ENCODE measurements at regions not wholly inside any gene's neighbourhood (a gene's known extent, or its start where the extent isn't known, plus 50 kb on each side); places are given as distances from the start of the nearest gene placed in this dataset.

DNA sequence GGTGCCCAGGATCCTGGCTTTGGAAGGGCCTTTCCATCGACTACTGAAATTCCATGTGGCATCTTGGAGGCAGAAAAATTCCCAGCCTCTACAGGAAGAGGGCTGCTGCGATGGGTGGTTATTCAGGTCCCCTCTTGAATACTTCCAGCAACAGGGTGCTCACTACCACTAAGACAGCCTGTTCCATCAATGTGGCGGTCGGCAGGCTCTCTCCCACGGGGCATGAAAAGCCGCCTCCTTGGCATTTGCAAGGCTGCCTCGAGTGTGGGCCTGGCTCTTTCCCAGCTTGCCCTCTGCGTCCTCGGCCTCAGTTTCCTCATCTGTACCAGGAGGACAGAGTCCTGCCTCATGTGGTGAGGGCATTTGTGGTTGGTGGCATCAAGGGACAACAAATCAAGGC, 62.4 kb downstream of the ADRA2C start:
- no peak for TF ChIP-seq ZNF70 (CRISPR knock-in tag; IDR thresholded peaks at IDR 0.05)
- no peak for TF ChIP-seq SNAI2 (CRISPR knock-in tag; IDR thresholded peaks at IDR 0.05)
- no peak for TF ChIP-seq TOX (CRISPR knock-in tag; IDR thresholded peaks at IDR 0.05; ENCODE audit: borderline replicate concordance)
- TF ChIP-seq ZFP3 (CRISPR knock-in tag; IDR thresholded peaks at IDR 0.05), result no peak
- no peak for TF ChIP-seq POU6F1 (CRISPR knock-in tag; IDR thresholded peaks at IDR 0.05; ENCODE audit: borderline replicate concordance, low read depth)
- no peak for TF ChIP-seq ZNF565 (CRISPR knock-in tag; conservative IDR thresholded peaks at IDR 0.05; ENCODE audit: low read depth)
- no peak for TF ChIP-seq RARB (CRISPR knock-in tag; IDR thresholded peaks at IDR 0.05)
- TF ChIP-seq, protein P1, sequence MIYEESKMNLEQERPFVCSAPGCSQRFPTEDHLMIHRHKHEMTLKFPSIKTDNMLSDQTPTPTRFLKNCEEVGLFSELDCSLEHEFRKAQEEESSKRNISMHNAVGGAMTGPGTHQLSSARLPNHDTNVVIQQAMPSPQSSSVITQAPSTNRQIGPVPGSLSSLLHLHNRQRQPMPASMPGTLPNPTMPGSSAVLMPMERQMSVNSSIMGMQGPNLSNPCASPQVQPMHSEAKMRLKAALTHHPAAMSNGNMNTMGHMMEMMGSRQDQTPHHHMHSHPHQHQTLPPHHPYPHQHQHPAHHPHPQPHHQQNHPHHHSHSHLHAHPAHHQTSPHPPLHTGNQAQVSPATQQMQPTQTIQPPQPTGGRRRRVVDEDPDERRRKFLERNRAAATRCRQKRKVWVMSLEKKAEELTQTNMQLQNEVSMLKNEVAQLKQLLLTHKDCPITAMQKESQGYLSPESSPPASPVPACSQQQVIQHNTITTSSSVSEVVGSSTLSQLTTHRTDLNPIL (CRISPR knock-in tag; IDR thresholded peaks at IDR 0.05; ENCODE audit: low read depth), result no peak
- TF ChIP-seq, protein P2, sequence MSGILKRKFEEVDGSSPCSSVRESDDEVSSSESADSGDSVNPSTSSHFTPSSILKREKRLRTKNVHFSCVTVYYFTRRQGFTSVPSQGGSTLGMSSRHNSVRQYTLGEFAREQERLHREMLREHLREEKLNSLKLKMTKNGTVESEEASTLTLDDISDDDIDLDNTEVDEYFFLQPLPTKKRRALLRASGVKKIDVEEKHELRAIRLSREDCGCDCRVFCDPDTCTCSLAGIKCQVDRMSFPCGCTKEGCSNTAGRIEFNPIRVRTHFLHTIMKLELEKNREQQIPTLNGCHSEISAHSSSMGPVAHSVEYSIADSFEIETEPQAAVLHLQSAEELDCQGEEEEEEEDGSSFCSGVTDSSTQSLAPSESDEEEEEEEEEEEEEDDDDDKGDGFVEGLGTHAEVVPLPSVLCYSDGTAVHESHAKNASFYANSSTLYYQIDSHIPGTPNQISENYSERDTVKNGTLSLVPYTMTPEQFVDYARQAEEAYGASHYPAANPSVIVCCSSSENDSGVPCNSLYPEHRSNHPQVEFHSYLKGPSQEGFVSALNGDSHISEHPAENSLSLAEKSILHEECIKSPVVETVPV (CRISPR knock-in tag; IDR thresholded peaks at IDR 0.05), result no peak
- no peak for TF ChIP-seq ZNF8 (CRISPR knock-in tag; IDR thresholded peaks at IDR 0.05)
- no peak for TF ChIP-seq ISL1 (CRISPR knock-in tag; IDR thresholded peaks at IDR 0.05)
- no peak for TF ChIP-seq TSHZ2 (CRISPR knock-in tag; IDR thresholded peaks at IDR 0.05)
- TF ChIP-seq OSR1 (CRISPR knock-in tag; IDR thresholded peaks at IDR 0.05), result no peak
- no peak for TF ChIP-seq ARNTL (CRISPR knock-in tag; IDR thresholded peaks at IDR 0.05; ENCODE audit: borderline replicate concordance, low read depth)
- no peak for TF ChIP-seq BACH2 (CRISPR knock-in tag; IDR thresholded peaks at IDR 0.05; ENCODE audit: borderline replicate concordance)
- no peak for TF ChIP-seq ZFP30 (CRISPR knock-in tag; IDR thresholded peaks at IDR 0.05)
- no peak for TF ChIP-seq PPARA (CRISPR knock-in tag; IDR thresholded peaks at IDR 0.05; ENCODE audit: borderline replicate concordance)
- TF ChIP-seq, protein P3, sequence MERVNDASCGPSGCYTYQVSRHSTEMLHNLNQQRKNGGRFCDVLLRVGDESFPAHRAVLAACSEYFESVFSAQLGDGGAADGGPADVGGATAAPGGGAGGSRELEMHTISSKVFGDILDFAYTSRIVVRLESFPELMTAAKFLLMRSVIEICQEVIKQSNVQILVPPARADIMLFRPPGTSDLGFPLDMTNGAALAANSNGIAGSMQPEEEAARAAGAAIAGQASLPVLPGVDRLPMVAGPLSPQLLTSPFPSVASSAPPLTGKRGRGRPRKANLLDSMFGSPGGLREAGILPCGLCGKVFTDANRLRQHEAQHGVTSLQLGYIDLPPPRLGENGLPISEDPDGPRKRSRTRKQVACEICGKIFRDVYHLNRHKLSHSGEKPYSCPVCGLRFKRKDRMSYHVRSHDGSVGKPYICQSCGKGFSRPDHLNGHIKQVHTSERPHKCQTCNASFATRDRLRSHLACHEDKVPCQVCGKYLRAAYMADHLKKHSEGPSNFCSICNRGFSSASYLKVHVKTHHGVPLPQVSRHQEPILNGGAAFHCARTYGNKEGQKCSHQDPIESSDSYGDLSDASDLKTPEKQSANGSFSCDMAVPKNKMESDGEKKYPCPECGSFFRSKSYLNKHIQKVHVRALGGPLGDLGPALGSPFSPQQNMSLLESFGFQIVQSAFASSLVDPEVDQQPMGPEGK (CRISPR knock-in tag; IDR thresholded peaks at IDR 0.05; ENCODE audit: borderline replicate concordance), result no peak
- no peak for TF ChIP-seq TCF4 (CRISPR knock-in tag; IDR thresholded peaks at IDR 0.05; ENCODE audit: borderline replicate concordance)
- TF ChIP-seq GLIS3 (CRISPR knock-in tag; IDR thresholded peaks at IDR 0.05), result no peak

DNA sequence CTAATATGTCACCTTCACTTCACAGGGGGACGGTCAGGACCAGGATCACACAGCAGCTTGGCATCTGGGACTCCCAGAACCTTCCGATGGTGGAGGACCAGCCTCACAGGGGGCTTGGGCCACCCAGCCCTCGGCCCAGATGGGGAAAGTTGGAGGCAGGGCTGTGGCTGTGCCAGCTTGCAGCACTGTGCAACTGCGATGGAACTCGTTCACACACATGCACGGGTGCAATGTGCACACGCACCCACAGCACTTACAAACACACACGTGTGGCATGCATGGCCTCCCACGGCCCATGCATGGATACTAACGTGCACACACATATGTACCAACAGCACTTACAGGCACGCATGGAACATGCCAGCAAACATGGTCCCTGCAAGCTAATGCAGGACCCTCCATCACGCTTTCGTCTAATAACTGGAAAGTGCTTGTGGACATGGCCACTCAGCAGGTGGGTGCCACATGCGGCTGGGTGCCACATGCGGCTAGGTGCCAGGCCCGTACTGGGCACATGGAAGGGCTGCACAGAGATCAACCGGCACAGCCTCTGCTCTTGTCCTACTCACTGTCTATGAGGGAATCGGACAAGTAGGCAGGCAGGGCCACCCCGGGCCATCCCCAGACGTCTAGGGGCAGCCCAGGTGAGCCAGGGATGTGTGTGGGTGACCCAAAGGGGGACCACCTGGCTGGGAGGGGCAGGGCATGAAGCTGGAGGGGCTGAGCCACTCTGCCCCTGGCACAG, 63.2 kb downstream of the ADRA2C start:
- no peak for ATAC-seq
- TF ChIP-seq TSHZ2 (CRISPR knock-in tag; IDR thresholded peaks at IDR 0.05) (no peak), ZFP3 (CRISPR knock-in tag; IDR thresholded peaks at IDR 0.05) (no peak), CSDC2 (CRISPR knock-in tag; IDR thresholded peaks at IDR 0.05) (no peak), RARB (CRISPR knock-in tag; IDR thresholded peaks at IDR 0.05) (no peak), ZC3H10 (CRISPR knock-in tag; IDR thresholded peaks at IDR 0.05) (no peak), ZFP30 (CRISPR knock-in tag; IDR thresholded peaks at IDR 0.05) (no peak), BACH2 (CRISPR knock-in tag; IDR thresholded peaks at IDR 0.05; ENCODE audit: borderline replicate concordance) (no peak), ZNF70 (CRISPR knock-in tag; IDR thresholded peaks at IDR 0.05) (no peak), GLIS3 (CRISPR knock-in tag; IDR thresholded peaks at IDR 0.05) (no peak), ISL1 (CRISPR knock-in tag; IDR thresholded peaks at IDR 0.05) (no peak), PPARA (CRISPR knock-in tag; IDR thresholded peaks at IDR 0.05; ENCODE audit: borderline replicate concordance) (no peak), SNAI2 (CRISPR knock-in tag; IDR thresholded peaks at IDR 0.05) (no peak), OSR1 (CRISPR knock-in tag; IDR thresholded peaks at IDR 0.05) (no peak), POU6F1 (CRISPR knock-in tag; IDR thresholded peaks at IDR 0.05; ENCODE audit: borderline replicate concordance, low read depth) (no peak)
- TF ChIP-seq, protein P3 (CRISPR knock-in tag; IDR thresholded peaks at IDR 0.05; ENCODE audit: borderline replicate concordance), result no peak

More for the DNA sequence above, 62.4 kb downstream of the ADRA2C start:
- no peak for ATAC-seq
